T-helper 2 cell treated with Interferon-gamma antibody and Interleukin-4, amounts not matched to agents 100 ng/mL and 5 ng/mL, for 36 hours (primary cell): ENCODE measurements at regions not wholly inside any gene's neighbourhood (a gene's known extent, or its start where the extent isn't known, plus 50 kb on each side); places are given as distances from the start of the nearest gene placed in this dataset.

ENCODE experiments used
- intact Hi-C: fragments of 100-400 bp; cut with micrococcal nuclease; formaldehyde crosslinking; loops from one replicate; pipeline ENCODE4 v1.15.1; 2023

DNA sequence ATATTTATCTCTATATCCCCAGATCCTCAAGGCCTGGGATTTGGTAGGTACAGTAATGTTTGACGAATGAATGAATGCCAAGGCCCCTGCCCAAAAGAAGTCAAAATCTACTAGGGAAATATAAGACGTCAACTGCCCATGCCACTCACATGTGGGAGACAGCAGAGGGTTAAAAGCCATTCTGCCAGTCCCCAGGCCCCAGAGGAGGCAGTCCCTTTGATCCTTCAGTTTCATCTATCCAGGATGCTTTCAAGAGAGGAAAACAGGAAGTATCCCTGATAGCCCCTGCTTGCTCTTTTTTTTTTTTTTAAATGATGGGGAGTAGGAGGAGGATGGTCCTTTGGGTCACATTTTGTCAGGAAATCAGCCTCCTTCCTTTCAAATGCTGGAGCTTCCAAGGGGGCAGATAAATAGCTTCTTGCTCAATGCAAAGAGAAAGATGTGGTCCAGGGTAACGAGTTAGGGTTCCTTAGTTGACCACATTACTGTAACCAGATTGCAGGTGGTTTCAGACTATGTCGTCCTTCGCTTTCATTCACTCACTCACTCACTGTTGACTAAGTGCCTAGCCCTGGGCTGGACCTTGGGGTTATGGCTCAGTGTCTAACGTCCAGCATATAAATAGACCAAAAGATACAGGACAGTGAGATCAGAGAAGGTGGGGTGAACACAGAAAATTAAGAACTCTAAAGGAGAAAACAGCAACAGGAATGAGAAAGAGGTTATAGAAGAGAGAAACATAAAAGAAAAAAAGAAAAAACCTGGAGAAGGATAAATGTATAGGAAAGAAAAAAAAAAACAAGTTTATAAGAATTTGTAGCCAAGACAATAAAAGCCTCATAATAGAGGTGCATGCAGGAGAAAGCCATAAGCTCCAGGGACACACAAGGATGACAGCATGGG, 64.6 kb upstream of the PIM1 start:
- intact Hi-C loops = no loop called here

GRCh38 chr6:37106051-37106363, 63.9 kb upstream of the PIM1 start:
- intact Hi-C loops = no loop called here

DNA sequence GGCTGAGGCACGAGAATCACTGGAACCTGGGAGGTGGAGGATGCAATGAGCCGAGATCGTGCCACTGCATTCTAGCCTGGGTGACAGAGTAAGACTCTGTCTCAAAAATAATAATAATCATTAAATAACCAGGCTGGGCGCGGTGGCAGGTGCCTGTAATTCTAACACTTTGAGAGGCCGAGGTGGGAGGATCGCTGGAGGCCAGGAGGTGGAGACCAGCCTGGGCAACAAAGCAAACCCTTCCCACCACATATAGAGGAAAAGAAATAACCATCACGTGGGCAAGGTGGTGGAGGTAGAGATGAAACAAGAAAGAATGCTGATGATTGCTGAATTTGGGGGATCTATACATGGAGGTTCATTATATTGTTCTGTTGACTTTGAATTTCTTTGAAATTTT, 63.4 kb upstream of the PIM1 start:
- intact Hi-C loops = no loop called here

GRCh38 chr6:37106982-37107491, 62.9 kb upstream of the PIM1 start:
- intact Hi-C loops = no loop called here

GRCh38 chr6:37109714-37110499, 60.0 kb upstream of the PIM1 start:
- intact Hi-C loops = no loop called here

DNA sequence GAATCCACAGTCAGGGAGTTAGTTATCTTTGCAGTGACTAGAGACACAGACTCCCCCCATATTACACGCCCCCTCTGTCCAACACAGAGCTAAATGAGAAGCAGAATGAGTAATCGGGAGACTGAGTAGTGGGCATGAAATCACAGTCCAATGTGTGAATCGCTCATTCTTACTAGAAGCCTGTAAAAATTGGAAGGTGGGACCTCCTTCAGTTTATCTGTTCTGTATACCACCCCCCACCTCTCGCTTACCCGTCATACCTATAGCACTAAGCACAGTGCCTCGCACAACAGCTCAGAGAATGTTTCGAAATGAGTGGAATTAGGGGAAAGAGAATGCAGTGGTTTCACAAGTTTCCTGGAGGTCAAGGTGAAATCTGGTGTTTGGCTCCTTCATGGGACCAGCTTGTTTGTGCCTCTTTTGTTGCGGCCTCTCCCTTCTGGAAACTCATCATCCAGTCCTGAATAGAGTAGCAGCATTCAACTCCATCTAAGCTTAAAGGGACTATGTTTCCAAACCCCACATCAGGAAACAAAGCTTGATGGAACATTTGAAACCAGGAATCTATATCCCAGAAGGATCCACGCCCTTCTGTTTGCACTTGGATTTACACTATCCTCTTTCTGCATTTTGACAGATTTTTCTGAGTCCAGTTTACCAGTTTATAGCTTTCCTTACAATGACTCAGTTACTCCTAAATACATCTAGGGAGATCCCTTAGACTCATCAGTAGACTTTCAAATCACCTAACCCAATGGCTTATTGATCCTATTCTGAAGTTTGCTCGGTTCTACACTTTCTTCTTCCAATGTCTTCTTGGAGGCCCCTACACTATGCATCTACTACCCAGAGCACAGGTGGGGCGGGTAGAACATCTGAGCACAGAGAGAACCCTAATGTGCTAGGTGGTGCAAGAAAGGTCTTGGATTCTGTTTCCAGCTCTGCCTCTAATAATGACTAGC, 59.2 kb upstream of the PIM1 start:
- intact Hi-C loops = no loop called here

- intact Hi-C loops = no loop called here
Measured at GRCh38 chr6:37113976-37114375, 56.0 kb upstream of the PIM1 start.

DNA sequence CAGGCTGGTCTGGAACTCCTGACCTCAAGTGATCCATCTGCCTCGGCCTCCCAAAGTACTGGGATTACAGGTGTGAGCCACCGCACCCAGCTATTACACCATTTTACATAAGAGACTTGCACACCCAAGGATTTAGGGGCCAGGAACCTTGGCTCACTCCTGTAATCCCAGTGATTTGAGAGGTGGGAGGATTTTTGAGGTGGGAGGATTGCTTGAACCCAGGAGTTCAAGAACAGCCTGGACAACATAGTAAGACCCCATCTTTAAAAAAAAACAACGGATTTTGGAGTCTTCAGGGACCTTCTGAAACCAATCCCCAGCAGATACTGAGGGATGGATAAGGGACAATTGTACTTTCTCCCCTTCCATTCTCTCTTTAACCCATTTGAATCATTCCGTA, 55.3 kb upstream of the PIM1 start:
- intact Hi-C loops = no loop called here

- intact Hi-C loops = no loop called here
Measured at GRCh38 chr6:37115236-37115895, 54.6 kb upstream of the PIM1 start.

- intact Hi-C loops = no loop called here
Measured at GRCh38 chr6:37116326-37116725, 53.6 kb upstream of the PIM1 start.

DNA sequence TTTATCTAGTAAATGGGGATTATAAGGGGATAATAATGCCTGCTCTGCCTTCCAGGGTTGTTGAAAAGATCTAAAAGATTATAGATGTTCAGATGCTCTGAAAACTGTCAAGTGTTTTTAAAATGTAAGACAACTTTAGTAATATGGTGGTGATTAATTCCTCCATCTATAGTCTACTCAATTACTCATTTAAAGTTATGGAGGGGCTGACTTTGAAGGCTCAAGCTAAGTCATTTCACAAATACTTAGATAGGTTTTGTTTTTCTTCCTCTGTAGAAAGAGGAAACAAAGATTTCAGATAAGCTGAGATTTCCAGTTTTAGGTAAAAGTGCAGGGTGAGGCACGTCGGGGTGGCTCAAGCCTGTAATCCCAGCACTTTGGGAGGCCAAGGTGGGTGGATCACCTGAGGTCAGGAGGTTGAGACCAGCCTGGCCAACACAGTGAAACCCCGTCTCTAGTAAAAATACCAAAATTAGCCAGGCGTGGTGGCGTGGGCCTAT, 50.5 kb upstream of the PIM1 start:
- intact Hi-C loops = no loop called here
